ENCODE measurements at regions not wholly inside any gene's neighbourhood (a gene's known extent, or its start where the extent isn't known, plus 50 kb on each side); places are given as distances from the start of the nearest gene placed in this dataset.

DNA sequence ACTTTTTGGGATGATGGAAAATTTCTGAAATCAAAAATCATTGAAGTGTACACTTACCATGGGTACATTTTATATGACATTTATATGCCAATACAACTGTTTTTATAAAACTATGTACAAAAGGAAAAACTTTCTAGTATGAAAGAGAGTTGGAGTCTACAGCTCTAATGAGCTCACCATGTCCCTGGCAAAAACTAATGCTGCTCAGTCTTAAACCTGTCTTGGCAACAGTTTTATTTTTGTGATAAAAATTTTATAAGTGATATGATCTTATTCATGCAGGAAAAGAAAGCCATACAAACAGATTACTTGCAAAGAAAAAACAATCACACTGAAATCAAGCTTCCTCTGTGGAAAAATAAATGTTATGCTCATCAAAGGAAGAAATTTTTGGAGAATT is 78.9 kb upstream of the RASEF start:
- TF ChIP-seq, protein P1, sequence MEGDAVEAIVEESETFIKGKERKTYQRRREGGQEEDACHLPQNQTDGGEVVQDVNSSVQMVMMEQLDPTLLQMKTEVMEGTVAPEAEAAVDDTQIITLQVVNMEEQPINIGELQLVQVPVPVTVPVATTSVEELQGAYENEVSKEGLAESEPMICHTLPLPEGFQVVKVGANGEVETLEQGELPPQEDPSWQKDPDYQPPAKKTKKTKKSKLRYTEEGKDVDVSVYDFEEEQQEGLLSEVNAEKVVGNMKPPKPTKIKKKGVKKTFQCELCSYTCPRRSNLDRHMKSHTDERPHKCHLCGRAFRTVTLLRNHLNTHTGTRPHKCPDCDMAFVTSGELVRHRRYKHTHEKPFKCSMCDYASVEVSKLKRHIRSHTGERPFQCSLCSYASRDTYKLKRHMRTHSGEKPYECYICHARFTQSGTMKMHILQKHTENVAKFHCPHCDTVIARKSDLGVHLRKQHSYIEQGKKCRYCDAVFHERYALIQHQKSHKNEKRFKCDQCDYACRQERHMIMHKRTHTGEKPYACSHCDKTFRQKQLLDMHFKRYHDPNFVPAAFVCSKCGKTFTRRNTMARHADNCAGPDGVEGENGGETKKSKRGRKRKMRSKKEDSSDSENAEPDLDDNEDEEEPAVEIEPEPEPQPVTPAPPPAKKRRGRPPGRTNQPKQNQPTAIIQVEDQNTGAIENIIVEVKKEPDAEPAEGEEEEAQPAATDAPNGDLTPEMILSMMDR (IDR thresholded peaks at IDR 0.05; ENCODE audit: low read depth, low read length): no peak
- DNase-seq (ENCODE audit: low read depth in 2 of 2): no peak
- no peak overlapping the region for H3K4me3 ChIP-seq (replicated peaks in 1 of 2; ENCODE audit: low read depth in 2 of 2, low read length in 2 of 2)

DNA sequence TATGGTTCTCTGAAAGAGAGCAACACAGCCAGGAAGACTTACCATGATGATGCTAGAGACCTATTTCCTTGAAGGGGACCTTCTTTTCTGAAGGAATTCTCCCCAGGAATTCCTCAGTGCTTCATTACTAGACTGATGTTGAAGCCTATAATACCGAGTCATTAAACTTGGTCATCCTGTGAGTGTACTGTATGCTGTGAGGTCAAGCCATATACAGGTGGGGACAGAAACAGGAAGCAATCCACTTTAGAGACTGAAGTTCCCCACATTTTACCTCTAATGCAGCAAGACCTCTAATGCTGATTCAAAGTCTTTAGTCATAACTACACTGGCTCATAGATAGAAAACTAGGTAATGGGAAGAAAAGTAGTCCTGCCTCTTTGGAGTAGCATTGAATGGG is 77.1 kb upstream of the RASEF start:
- TF ChIP-seq, protein P1 (IDR thresholded peaks at IDR 0.05; ENCODE audit: low read depth, low read length): no peak
- H3K4me3 ChIP-seq (replicated peaks in 1 of 2; ENCODE audit: low read depth in 2 of 2, low read length in 2 of 2): no peak overlapping the region
- DNase-seq (ENCODE audit: low read depth in 2 of 2): no peak

DNA sequence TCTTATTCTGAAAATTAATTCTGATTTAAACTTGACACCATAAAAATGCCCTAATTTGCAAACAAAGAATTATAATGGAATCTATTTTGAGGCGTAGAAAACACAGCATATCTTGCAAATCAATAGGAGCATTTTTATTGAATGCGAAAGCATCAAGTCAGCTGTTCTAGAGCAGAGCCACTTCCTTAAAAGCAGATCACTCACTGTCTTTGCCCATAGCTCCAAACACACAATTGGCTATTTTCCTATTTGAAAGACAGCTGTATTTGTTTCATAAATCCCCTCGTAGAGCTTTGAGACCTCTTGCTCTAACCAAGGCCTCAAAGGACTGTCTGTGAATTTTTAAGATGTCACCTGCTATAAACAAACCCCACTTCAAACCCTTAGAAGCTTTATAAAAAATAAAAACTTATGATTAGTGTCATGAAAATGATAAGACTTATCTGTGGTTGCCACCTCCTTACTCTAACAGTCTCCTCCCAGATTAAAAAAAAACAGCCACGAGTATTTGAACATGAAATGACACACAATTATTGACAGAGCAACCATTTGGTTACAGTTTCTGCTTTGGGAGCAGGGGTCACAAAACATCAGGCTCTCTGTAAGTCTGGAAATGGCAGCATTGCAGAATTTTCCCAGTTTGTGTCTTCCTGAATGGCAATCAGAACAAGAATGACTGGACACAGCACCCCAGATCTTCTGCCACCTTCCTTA is 75.6 kb upstream of the RASEF start:
- TF ChIP-seq, protein P1 (IDR thresholded peaks at IDR 0.05; ENCODE audit: low read depth, low read length): no peak
- no peak for DNase-seq (ENCODE audit: low read depth in 2 of 2)
- no peak overlapping the region for H3K4me3 ChIP-seq (replicated peaks in 1 of 2; ENCODE audit: low read depth in 2 of 2, low read length in 2 of 2)

DNA sequence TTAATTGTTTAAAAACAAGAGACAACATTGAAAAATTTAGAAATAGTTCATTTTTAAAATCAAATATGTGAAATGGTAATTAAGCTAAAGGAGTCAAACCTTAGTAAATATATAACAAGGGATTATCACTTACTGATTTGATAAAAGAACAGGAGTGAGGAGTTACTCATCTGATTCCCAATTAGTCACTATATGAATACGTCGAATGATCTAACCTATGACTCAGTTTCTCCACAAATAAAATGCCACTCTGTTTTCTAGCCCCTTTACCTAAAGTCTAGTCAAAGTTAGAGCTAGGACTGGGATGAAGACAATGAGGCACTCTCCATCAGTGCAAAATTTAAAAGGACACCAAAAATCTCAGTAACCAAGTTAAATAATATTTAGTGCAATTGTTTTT is 70.4 kb upstream of the RASEF start:
- TF ChIP-seq, protein P1 (IDR thresholded peaks at IDR 0.05; ENCODE audit: low read depth, low read length): no peak
- H3K4me3 ChIP-seq (replicated peaks in 1 of 2; ENCODE audit: low read depth in 2 of 2, low read length in 2 of 2): no peak overlapping the region
- DNase-seq (ENCODE audit: low read depth in 2 of 2): no peak

DNA sequence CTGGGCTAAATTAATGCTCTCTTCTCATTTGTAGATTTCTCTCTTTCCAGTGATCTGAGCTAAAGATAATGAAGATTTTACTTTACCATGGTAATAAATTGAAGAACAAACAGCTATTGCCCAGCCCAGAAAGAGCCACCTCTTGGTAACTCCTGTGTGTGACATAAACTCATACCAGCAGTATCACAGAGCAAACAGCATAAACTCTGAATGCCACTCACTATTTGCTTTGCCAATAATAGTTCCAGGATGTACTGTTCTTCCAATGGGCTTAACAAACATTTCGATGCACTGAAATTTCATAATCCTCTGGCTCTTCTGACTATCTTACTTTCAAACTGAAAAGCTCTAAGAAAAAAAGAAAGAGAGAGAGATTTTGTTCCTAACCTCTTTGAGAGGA is 69.8 kb upstream of the RASEF start:
- TF ChIP-seq, protein P1 (IDR thresholded peaks at IDR 0.05; ENCODE audit: low read depth, low read length): no peak
- H3K4me3 ChIP-seq (replicated peaks in 1 of 2; ENCODE audit: low read depth in 2 of 2, low read length in 2 of 2): no peak overlapping the region
- no peak for DNase-seq (ENCODE audit: low read depth in 2 of 2)

DNA sequence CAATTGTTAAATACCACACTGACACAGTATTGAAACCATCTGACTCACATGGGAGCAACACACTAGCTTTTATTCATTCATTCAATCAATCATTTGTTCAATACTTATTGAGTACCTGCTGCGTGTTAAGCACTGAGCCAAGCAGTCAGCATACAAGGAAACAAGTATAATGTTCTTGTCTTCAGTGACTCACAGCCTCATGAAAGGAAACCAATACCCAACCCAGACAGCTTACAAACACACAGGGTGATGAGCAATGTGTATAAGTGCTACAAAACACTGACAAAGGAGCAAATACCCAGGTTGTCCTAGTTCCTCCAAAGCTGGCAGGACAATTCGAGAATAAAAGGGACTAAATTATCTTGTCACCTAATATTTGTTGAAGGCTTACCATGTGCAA is 67.6 kb upstream of the RASEF start:
- TF ChIP-seq, protein P1 (IDR thresholded peaks at IDR 0.05; ENCODE audit: low read depth, low read length): no peak
- peak in 1 of 2 donors; percentile 9 for DNase-seq (ENCODE audit: low read depth in 2 of 2)
- no peak overlapping the region for H3K4me3 ChIP-seq (replicated peaks in 1 of 2; ENCODE audit: low read depth in 2 of 2, low read length in 2 of 2)

DNA sequence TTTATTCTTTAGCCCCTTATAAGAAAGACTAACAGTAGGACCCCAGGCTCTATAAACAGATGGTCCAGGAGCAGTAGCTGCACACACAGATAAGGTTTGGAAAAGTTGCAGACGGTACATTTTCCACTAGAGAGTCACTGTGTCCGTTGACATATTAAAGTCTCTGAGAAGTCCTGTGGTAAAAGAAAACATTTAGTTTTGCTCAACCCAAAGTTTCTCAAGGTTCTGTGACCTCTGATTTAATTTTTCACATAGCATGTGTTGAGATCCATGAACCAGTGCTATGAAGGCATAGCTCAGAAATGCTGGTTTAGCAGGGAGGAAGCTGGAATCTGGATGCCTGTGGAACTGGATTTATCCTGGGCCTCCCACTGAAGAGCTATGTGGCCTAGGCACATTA is 62.7 kb upstream of the RASEF start:
- H3K4me3 ChIP-seq (replicated peaks in 1 of 2; ENCODE audit: low read depth in 2 of 2, low read length in 2 of 2): no peak overlapping the region
- TF ChIP-seq, protein P1 (IDR thresholded peaks at IDR 0.05; ENCODE audit: low read depth, low read length): no peak
- no peak for DNase-seq (ENCODE audit: low read depth in 2 of 2)

All from cardiac fibroblast (primary cell).